ENCODE measurements at regions not wholly inside any gene's neighbourhood (a gene's known extent, or its start where the extent isn't known, plus 50 kb on each side); places are given as distances from the start of the nearest gene placed in this dataset.

GRCh38 chrX:42691196-42691595 lies 86.8 kb downstream of the PPP1R2C start:
- TF ChIP-seq, protein P1, sequence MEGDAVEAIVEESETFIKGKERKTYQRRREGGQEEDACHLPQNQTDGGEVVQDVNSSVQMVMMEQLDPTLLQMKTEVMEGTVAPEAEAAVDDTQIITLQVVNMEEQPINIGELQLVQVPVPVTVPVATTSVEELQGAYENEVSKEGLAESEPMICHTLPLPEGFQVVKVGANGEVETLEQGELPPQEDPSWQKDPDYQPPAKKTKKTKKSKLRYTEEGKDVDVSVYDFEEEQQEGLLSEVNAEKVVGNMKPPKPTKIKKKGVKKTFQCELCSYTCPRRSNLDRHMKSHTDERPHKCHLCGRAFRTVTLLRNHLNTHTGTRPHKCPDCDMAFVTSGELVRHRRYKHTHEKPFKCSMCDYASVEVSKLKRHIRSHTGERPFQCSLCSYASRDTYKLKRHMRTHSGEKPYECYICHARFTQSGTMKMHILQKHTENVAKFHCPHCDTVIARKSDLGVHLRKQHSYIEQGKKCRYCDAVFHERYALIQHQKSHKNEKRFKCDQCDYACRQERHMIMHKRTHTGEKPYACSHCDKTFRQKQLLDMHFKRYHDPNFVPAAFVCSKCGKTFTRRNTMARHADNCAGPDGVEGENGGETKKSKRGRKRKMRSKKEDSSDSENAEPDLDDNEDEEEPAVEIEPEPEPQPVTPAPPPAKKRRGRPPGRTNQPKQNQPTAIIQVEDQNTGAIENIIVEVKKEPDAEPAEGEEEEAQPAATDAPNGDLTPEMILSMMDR (IDR thresholded peaks at IDR 0.05) = no peak
- no peak for TF ChIP-seq POLR2A (IDR thresholded peaks at IDR 0.05)

All from heart left ventricle (tissue), 13 donors.